22Rv1 (cell line): ENCODE measurements at regions not wholly inside any gene's neighbourhood (a gene's known extent, or its start where the extent isn't known, plus 50 kb on each side); places are given as distances from the start of the nearest gene placed in this dataset.

ENCODE experiments used
- CTCF ChIP-seq: fragments of 450-650 bp; IDR thresholded peaks from 2 replicates; pipeline ENCODE4 v1.5.1; 2017; ENCODE audit warnings: mild to moderate bottlenecking
- ZFX ChIP-seq: fragments of 450-650 bp; IDR thresholded peaks from 2 replicates; pipeline ENCODE4 v1.6.1; 2017; ENCODE audit warnings: antibody characterized with exemption, borderline replicate concordance

GRCh38 chr7:12066004-12066403 is 145.1 kb upstream of the TMEM106B start:
- TF ChIP-seq CTCF, result no peak
- no peak for TF ChIP-seq ZFX
